GM12878 (cell line): ENCODE measurements at regions not wholly inside any gene's neighbourhood (a gene's known extent, or its start where the extent isn't known, plus 50 kb on each side); places are given as distances from the start of the nearest gene placed in this dataset.

Source experiments
- ATAC-seq: fragments of 200-7000 bp; cut with Tn5 transposase; 3 replicates; pipeline ENCODE4 v1.9.1; 2020; ENCODE audit warnings: mild to moderate bottlenecking, moderate library complexity
- BruUV-seq: library from RNA; stranded (reverse); fragments of 400-500 nt; replicated peaks from 2 replicates; lab custom pipeline; 2021; lab: Mats Ljungman, UMichigan
- CTCF ChIA-PET: fragments of 300-600 bp; sonication (Branson Sonifier 250); formaldehyde crosslinking; extraction: SDS; loops from one replicate; lab custom pipeline; 2021; ENCODE audit warnings: inconsistent platforms; lab: Yijun Ruan, JAX
- POLR2A ChIA-PET: fragments of 350-600 bp; formaldehyde crosslinking; extraction: SDS; loops from one replicate; lab custom pipeline; 2021; ENCODE audit warnings: inconsistent platforms; lab: Charles Lee
- RAD21 ChIA-PET: fragments of 300-600 bp; sonication (Branson Sonifier 250); formaldehyde crosslinking; loops from one replicate; lab custom pipeline; 2023; ENCODE audit warnings: antibody characterized with exemption; ENCODE audit not compliant: unreplicated experiment; lab: Charles Lee
- SMC1A ChIA-PET: fragments of 300-600 bp; sonication (Branson Sonifier 250); formaldehyde crosslinking; loops from one replicate; lab custom pipeline; 2023; ENCODE audit not compliant: unreplicated experiment, uncharacterized antibody; lab: Charles Lee
- DNase-seq: peaks from one replicate; pipeline ENCODE4 v3.0.0-alpha.2; 2011; ENCODE audit warnings: low read depth, low spot score
- FAIRE-seq: peaks from 3 replicates; lab custom pipeline; 2011; peaks lifted over from hg19 to GRCh38; lab: Jason Lieb, UNC
- H2AFZ ChIP-seq: 2 replicates; pipeline ENCODE4 v1.6.0; 2011; ENCODE audit warnings: low read depth, low read length, control low read depth; ENCODE audit not compliant: control insufficient read depth
- H3K27ac ChIP-seq: 2 replicates; pipeline ENCODE4 v1.5.1; 2011; ENCODE audit warnings: control low read depth; ENCODE audit not compliant: control insufficient read depth, insufficient read depth
- H3K27me3 ChIP-seq, 2 experiments: replicated peaks in 1 of 2; 2 replicates each; pipeline versions ENCODE4 v1.6.0 to v1.6.1; 2011; ENCODE audit warnings: low read length in 1 of 2; ENCODE audit not compliant: control insufficient read depth in 2 of 2, insufficient read depth in 2 of 2
- H3K36me3 ChIP-seq, 2 experiments: 2 replicates each; pipeline ENCODE4 v1.5.1; 2011; ENCODE audit warnings: low read length in 1 of 2; ENCODE audit not compliant: control insufficient read depth in 2 of 2, insufficient read depth in 2 of 2
- H3K4me1 ChIP-seq: 2 replicates; pipeline ENCODE4 v1.6.1; 2011; ENCODE audit warnings: mild to moderate bottlenecking, low read length, moderate library complexity, mixed read lengths; ENCODE audit not compliant: control insufficient read depth, insufficient read depth
- H3K4me2 ChIP-seq: 2 replicates; pipeline ENCODE4 v1.6.0; 2011; ENCODE audit warnings: control low read depth; ENCODE audit not compliant: control insufficient read depth, insufficient read depth
- H3K4me3 ChIP-seq: fragments of 200-600 bp; sonication (generic); 2 replicates; pipeline ENCODE4 v1.5.1; 2016
- H3K79me2 ChIP-seq: 2 replicates; pipeline ENCODE4 v1.6.0; 2011; ENCODE audit warnings: low read length; ENCODE audit not compliant: control insufficient read depth, insufficient read depth
- H3K9ac ChIP-seq: 2 replicates; pipeline ENCODE4 v1.8.0; 2011; ENCODE audit warnings: low read length, control low read depth, mixed read lengths; ENCODE audit not compliant: control insufficient read depth, insufficient read depth
- H3K9me3 ChIP-seq: replicated peaks from 3 replicates; pipeline ENCODE4 v1.5.1; 2011; ENCODE audit warnings: mild to moderate bottlenecking, low read length; ENCODE audit not compliant: control insufficient read depth, insufficient read depth
- H4K20me1 ChIP-seq: 2 replicates; pipeline ENCODE4 v1.6.0; 2011; ENCODE audit not compliant: control insufficient read depth, insufficient read depth
- CBX3 ChIP-seq: fragments of 200-600 bp; sonication (generic); IDR thresholded peaks from 2 replicates; pipeline ENCODE4 v1.6.1; 2016; ENCODE audit warnings: low read depth, borderline replicate concordance
- CHD2 ChIP-seq: IDR thresholded peaks from 2 replicates; pipeline ENCODE4 v1.6.1; 2011; ENCODE audit warnings: low read depth, low read length, improper control_type of control experiment, borderline replicate concordance
- HDAC2 ChIP-seq: fragments of 200-600 bp; sonication (generic); IDR thresholded peaks from 2 replicates; pipeline ENCODE4 v1.6.1; 2017
- JUND ChIP-seq: IDR thresholded peaks from 2 replicates; pipeline ENCODE4 v1.6.1; 2012; ENCODE audit warnings: low read depth, mild to moderate bottlenecking, low read length, improper control_type of control experiment, moderate library complexity
- MTA2 ChIP-seq: fragments of 450-650 bp; IDR thresholded peaks from 2 replicates; pipeline ENCODE4 v1.6.1; 2016; ENCODE audit warnings: low read depth, mild to moderate bottlenecking, moderate library complexity
- MYC ChIP-seq: IDR thresholded peaks from 2 replicates; pipeline ENCODE4 v1.6.1; 2011; ENCODE audit warnings: mild to moderate bottlenecking, low read length, moderate library complexity, inconsistent platforms; ENCODE audit not compliant: insufficient read depth, insufficient replicate concordance, insufficient read length, severe bottlenecking
- NR2C2 ChIP-seq: IDR thresholded peaks from 2 replicates; pipeline ENCODE4 v1.6.1; 2011; ENCODE audit warnings: borderline replicate concordance, low read depth; ENCODE audit not compliant: control insufficient read depth, insufficient read length
- PBX3 ChIP-seq: IDR thresholded peaks from 2 replicates; pipeline ENCODE4 v1.6.1; 2011; ENCODE audit warnings: mild to moderate bottlenecking, low read depth, low read length, moderate library complexity; ENCODE audit not compliant: insufficient replicate concordance
- POU2F2 ChIP-seq: IDR thresholded peaks from 3 replicates; pipeline ENCODE4 v1.6.1; 2011; ENCODE audit warnings: low read depth, mild to moderate bottlenecking, low read length, borderline replicate concordance
- RB1 ChIP-seq: fragments of 450-650 bp; formaldehyde crosslinking; IDR thresholded peaks from 2 replicates; pipeline ENCODE4 v1.6.1; 2017; ENCODE audit warnings: mild to moderate bottlenecking, borderline replicate concordance
- SMAD5 ChIP-seq: IDR thresholded peaks from 2 replicates; pipeline ENCODE4 v1.6.1; 2016; ENCODE audit warnings: antibody characterized with exemption, low read depth
- ZBTB11 ChIP-seq: fragments of 450-650 bp; formaldehyde crosslinking; IDR thresholded peaks from 2 replicates; pipeline ENCODE4 v1.5.0; 2022; ENCODE audit warnings: mild to moderate bottlenecking, missing genetic modification characterization
- ZBTB40 ChIP-seq: fragments of 450-650 bp; IDR thresholded peaks from 2 replicates; pipeline ENCODE4 v1.6.1; 2016; ENCODE audit warnings: mild to moderate bottlenecking, moderate library complexity, borderline replicate concordance
- WGBS: methylation state at CpG from one replicate; pipeline ENCODE4 v1.1.6; 2016; ENCODE audit warnings: low lambda C conversion rate; ENCODE audit not compliant: insufficient replicate concordance, insufficient coverage; ENCODE audit errors: missing lambda C conversion rate; 5-methylcytosine and 5-hydroxymethylcytosine counted together
- in situ Hi-C: fragments of 300-500 bp; cut with MboI; formaldehyde crosslinking; loops from 9 replicates; pipeline ENCODE4 v1.14.3; 2018; ENCODE audit warnings: mixed read lengths
- intact Hi-C: fragments of 100-400 bp; cut with micrococcal nuclease; formaldehyde crosslinking; loops from one replicate; pipeline ENCODE4 v1.14.2; 2022; ENCODE audit not compliant: unreplicated experiment
- TF ChIP-seq, protein P1 (sequence below): IDR thresholded peaks from 2 replicates; pipeline ENCODE4 v1.6.1; 2012; ENCODE audit warnings: low read depth, low read length, improper control_type of control experiment

DNA sequence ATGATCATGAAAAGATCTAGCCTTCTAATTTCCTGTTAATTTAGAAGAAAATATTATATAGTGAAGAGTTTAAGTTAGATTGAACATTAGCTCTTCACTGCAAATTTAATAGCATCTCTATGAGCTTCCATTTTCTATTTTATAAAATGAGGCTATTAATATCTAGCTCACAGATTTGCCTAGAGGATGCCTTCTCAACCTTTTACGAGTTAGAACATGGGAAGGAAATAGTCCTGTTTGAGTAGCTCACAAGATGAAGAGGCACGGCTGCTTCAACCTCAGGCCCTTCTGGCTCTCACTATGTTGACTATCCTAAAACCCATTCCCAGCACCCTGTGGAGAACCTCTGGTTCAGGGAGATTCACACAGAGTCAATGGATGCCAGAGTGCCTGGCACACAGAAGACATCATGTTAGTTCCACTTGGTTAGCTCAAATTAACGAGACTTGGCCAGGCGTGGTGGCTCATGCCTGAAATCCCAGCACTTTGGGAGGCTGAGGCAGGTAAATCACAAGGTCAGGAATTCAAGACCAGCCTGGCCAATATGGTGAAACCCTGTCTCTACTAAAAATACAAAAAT lies 97.9 kb upstream of the GUCY1A1 start:
- CTCF ChIA-PET = interaction anchor here (1.3 kb wide), 1 partner anchor 40 kb away, joined by 4 read pairs; no protein-coding TSS in a partner anchor
- H3K4me2 ChIP-seq = no peak overlapping the region
- H3K27ac ChIP-seq = no peak overlapping the region
- POLR2A ChIA-PET = no interaction called here
- FAIRE-seq (no peak), DNase-seq (no peak), ATAC-seq (no peak)
- SMC1A ChIA-PET = interaction anchor here (0.6 to 2.1 kb wide), 7 partner anchors 15 to 95 kb away, joined by 3 to 6 read pairs (median 3); no protein-coding TSS in a partner anchor
- RAD21 ChIA-PET = no interaction called here
- 20% methylated on average over 4 of the region's 4 CpGs for WGBS
- H3K36me3 ChIP-seq = no peaks in the 10 kb centered on the region
- no peak overlapping the region for H3K9ac ChIP-seq
- H3K27me3 ChIP-seq = no peaks in the 10 kb centered on the region
- H3K79me2 ChIP-seq = no peaks in the 10 kb centered on the region
- intact Hi-C loops = no loop called here
- in situ Hi-C loops = no loop called here
- BruUV-seq = no TSS peak
- no peaks in the 10 kb centered on the region for H3K4me1 ChIP-seq
- no peak overlapping the region for H3K4me3 ChIP-seq
- no peak overlapping the region for H2AFZ ChIP-seq
- H4K20me1 ChIP-seq = no peaks in the 10 kb centered on the region
- no peaks in the 10 kb centered on the region for H3K9me3 ChIP-seq
- TF ChIP-seq NR2C2 = no peak
- no peak for TF ChIP-seq SMAD5
- TF ChIP-seq ZBTB11 = no peak
- no peak for TF ChIP-seq HDAC2
- TF ChIP-seq JUND = no peak
- no peak for TF ChIP-seq MTA2
- no peak for TF ChIP-seq ZBTB40
- TF ChIP-seq CBX3 = no peak
- no peak for TF ChIP-seq PBX3
- no peak for TF ChIP-seq MYC
- TF ChIP-seq RB1 = no peak
- TF ChIP-seq CHD2 = no peak
- TF ChIP-seq, protein P1, sequence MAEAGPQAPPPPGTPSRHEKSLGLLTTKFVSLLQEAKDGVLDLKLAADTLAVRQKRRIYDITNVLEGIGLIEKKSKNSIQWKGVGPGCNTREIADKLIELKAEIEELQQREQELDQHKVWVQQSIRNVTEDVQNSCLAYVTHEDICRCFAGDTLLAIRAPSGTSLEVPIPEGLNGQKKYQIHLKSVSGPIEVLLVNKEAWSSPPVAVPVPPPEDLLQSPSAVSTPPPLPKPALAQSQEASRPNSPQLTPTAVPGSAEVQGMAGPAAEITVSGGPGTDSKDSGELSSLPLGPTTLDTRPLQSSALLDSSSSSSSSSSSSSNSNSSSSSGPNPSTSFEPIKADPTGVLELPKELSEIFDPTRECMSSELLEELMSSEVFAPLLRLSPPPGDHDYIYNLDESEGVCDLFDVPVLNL = no peak
- no peak for TF ChIP-seq POU2F2
